HEK293T (cell line): ENCODE measurements at regions not wholly inside any gene's neighbourhood (a gene's known extent, or its start where the extent isn't known, plus 50 kb on each side); places are given as distances from the start of the nearest gene placed in this dataset.

ENCODE experiments used
- ARNT ChIP-seq: fragments of 450-650 bp; IDR thresholded peaks from 2 replicates; pipeline ENCODE4 v1.6.1; 2017; ENCODE audit warnings: mild to moderate bottlenecking
- BHLHE40 ChIP-seq: fragments of 450-650 bp; IDR thresholded peaks from 2 replicates; pipeline ENCODE4 v1.6.1; 2016; ENCODE audit warnings: mild to moderate bottlenecking, moderate library complexity, borderline replicate concordance
- ELF4 ChIP-seq: fragments of 450-650 bp; IDR thresholded peaks from 2 replicates; pipeline ENCODE4 v1.6.1; 2017; ENCODE audit warnings: antibody characterized with exemption
- FOXA1 ChIP-seq: fragments of 450-650 bp; IDR thresholded peaks from 2 replicates; pipeline ENCODE4 v1.6.1; 2016; ENCODE audit warnings: mild to moderate bottlenecking
- FOXK2 ChIP-seq: fragments of 450-650 bp; IDR thresholded peaks from 2 replicates; pipeline ENCODE4 v1.6.1; 2016; ENCODE audit warnings: mild to moderate bottlenecking
- FOXM1 ChIP-seq: fragments of 450-650 bp; IDR thresholded peaks from 2 replicates; pipeline ENCODE4 v1.6.1; 2017; ENCODE audit warnings: mild to moderate bottlenecking, borderline replicate concordance
- LEF1 ChIP-seq: fragments of 450-650 bp; IDR thresholded peaks from 2 replicates; pipeline ENCODE4 v1.6.1; 2017; ENCODE audit warnings: mild to moderate bottlenecking, borderline replicate concordance
- NFRKB ChIP-seq: fragments of 450-650 bp; IDR thresholded peaks from 2 replicates; pipeline ENCODE4 v1.6.1; 2016; ENCODE audit warnings: mild to moderate bottlenecking, moderate library complexity
- PKNOX1 ChIP-seq: fragments of 450-650 bp; IDR thresholded peaks from 2 replicates; pipeline ENCODE4 v1.6.1; 2016
- SP1 ChIP-seq: fragments of 450-650 bp; IDR thresholded peaks from 2 replicates; pipeline ENCODE4 v1.6.1; 2017
- SUZ12 ChIP-seq: fragments of 450-650 bp; IDR thresholded peaks from 2 replicates; pipeline ENCODE4 v1.6.1; 2016; ENCODE audit warnings: mild to moderate bottlenecking
- TARDBP ChIP-seq: fragments of 450-650 bp; IDR thresholded peaks from 2 replicates; pipeline ENCODE4 v1.6.1; 2016
- ZNF384 ChIP-seq: fragments of 450-650 bp; IDR thresholded peaks from 2 replicates; pipeline ENCODE4 v1.6.1; 2016

- no peak for TF ChIP-seq SUZ12
- no peak for TF ChIP-seq BHLHE40
- TF ChIP-seq FOXK2, result no peak
- no peak for TF ChIP-seq PKNOX1
- TF ChIP-seq FOXA1, result no peak
- TF ChIP-seq ELF4, result no peak
- TF ChIP-seq LEF1, result no peak
- no peak for TF ChIP-seq FOXM1
- TF ChIP-seq TARDBP, result no peak
- no peak for TF ChIP-seq ARNT
- TF ChIP-seq SP1, result no peak
- TF ChIP-seq ZNF384, result no peak
- TF ChIP-seq NFRKB, result no peak
Measured at GRCh38 chr20:11483697-11484096, 434.0 kb upstream of the BTBD3 start.
